Natural killer cell (primary cell): ENCODE measurements at regions not wholly inside any gene's neighbourhood (a gene's known extent, or its start where the extent isn't known, plus 50 kb on each side); places are given as distances from the start of the nearest gene placed in this dataset.
"Not testable (repeated sequence)": the region's sequence is repeated elsewhere in the genome, so short reads cannot be mapped to it uniquely, and the experiment has no call there.

Source experiments
- ATAC-seq, 3 donors: fragments of 150-1000 bp in 2 of 3; fragments of 200-7000 bp in 1 of 3; cut with Tn5 transposase; 1 replicate in 1 of 3; 2 replicates in 2 of 3; pipeline ENCODE4 v1.10.0; 2021; ENCODE audit warnings: mild to moderate bottlenecking in 2 of 3, moderate library complexity in 2 of 3
- DNase-seq, 2 donors: peaks; one replicate each; pipeline versions ENCODE4 v3.0.0 to v3.0.0-alpha.2; 2013 to 2021; ENCODE audit warnings: mixed read lengths in 1 of 2
- H3K27ac ChIP-seq: one replicate; pipeline ENCODE4 v1.5.1; 2013; ENCODE audit warnings: mild to moderate bottlenecking, low read length
- H3K27me3 ChIP-seq: one replicate; pipeline ENCODE4 v1.6.1; 2013; ENCODE audit warnings: low read length; ENCODE audit not compliant: control insufficient read depth, insufficient read depth
- H3K36me3 ChIP-seq: one replicate; pipeline ENCODE4 v1.6.1; 2013; ENCODE audit warnings: low read length; ENCODE audit not compliant: control insufficient read depth, insufficient read depth
- H3K4me1 ChIP-seq: one replicate; pipeline ENCODE4 v1.6.1; 2013; ENCODE audit warnings: low read length; ENCODE audit not compliant: control insufficient read depth, insufficient read depth
- H3K4me3 ChIP-seq: one replicate; pipeline ENCODE4 v1.5.1; 2013; ENCODE audit warnings: low read length
- H3K9me3 ChIP-seq: one replicate; pipeline ENCODE4 v1.6.1; 2013; ENCODE audit warnings: low read length; ENCODE audit not compliant: control insufficient read depth, insufficient read depth
- H3K27ac Mint-ChIP-seq, 2 donors: one replicate each; pipeline ENCODE4 v1.8.0; 2022; ENCODE audit warnings: mild to moderate bottlenecking in 2 of 2, mixed read lengths in 2 of 2, moderate library complexity in 1 of 2
- H3K27me3 Mint-ChIP-seq, 2 donors: one replicate each; pipeline ENCODE4 v1.8.0; 2022; ENCODE audit warnings: low read depth in 2 of 2, mixed read lengths in 2 of 2
- H3K36me3 Mint-ChIP-seq: one replicate; pipeline ENCODE4 v1.8.0; 2022; ENCODE audit warnings: mixed read lengths
- H3K4me1 Mint-ChIP-seq, 2 donors: one replicate each; pipeline ENCODE4 v1.8.0; 2022; ENCODE audit warnings: mixed read lengths in 2 of 2
- H3K4me3 Mint-ChIP-seq: one replicate; pipeline ENCODE4 v1.8.0; 2022; ENCODE audit warnings: mild to moderate bottlenecking, moderate library complexity, mixed read lengths
- H3K9me3 Mint-ChIP-seq, 2 donors: one replicate each; pipeline ENCODE4 v1.8.0; 2022; ENCODE audit warnings: mixed read lengths in 2 of 2
- WGBS: methylation state at CpG from one replicate; pipeline ENCODE4 v1.1.7; 2013; ENCODE audit warnings: missing lambda C conversion rate; ENCODE audit not compliant: insufficient coverage; 5-methylcytosine and 5-hydroxymethylcytosine counted together
- intact Hi-C: fragments of 100-400 bp; cut with micrococcal nuclease; formaldehyde crosslinking; loops from one replicate; pipeline ENCODE4 v1.14.2; 2022
- TF ChIP-seq, protein P1 (sequence below): fragments of 200-600 bp; IDR thresholded peaks from one replicate; pipeline ENCODE4 v1.8.0; 2022; ENCODE audit warnings: antibody characterized with exemption

- H3K4me3 Mint-ChIP-seq: no peak overlapping the region
- DNase-seq (no peak), ATAC-seq (no peak)
- H3K9me3 ChIP-seq: no peaks in the 10 kb centered on the region
- H3K27ac Mint-ChIP-seq: no peak overlapping the region
- H3K27ac ChIP-seq: no peak overlapping the region
- H3K27me3 Mint-ChIP-seq: peaks cover 0 to 8% of the 10 kb centered on the region in 2 donors
- 95% methylated on average over 9 of the region's 9 CpGs for WGBS
- H3K4me1 Mint-ChIP-seq: no peaks in the 10 kb centered on the region
- TF ChIP-seq, protein P1, sequence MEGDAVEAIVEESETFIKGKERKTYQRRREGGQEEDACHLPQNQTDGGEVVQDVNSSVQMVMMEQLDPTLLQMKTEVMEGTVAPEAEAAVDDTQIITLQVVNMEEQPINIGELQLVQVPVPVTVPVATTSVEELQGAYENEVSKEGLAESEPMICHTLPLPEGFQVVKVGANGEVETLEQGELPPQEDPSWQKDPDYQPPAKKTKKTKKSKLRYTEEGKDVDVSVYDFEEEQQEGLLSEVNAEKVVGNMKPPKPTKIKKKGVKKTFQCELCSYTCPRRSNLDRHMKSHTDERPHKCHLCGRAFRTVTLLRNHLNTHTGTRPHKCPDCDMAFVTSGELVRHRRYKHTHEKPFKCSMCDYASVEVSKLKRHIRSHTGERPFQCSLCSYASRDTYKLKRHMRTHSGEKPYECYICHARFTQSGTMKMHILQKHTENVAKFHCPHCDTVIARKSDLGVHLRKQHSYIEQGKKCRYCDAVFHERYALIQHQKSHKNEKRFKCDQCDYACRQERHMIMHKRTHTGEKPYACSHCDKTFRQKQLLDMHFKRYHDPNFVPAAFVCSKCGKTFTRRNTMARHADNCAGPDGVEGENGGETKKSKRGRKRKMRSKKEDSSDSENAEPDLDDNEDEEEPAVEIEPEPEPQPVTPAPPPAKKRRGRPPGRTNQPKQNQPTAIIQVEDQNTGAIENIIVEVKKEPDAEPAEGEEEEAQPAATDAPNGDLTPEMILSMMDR: no peak
- H3K9me3 Mint-ChIP-seq: peaks cover 0 to 2% of the 10 kb centered on the region in 2 donors
- H3K4me1 ChIP-seq: no peaks in the 10 kb centered on the region
- H3K36me3 ChIP-seq: no peaks in the 10 kb centered on the region
- H3K27me3 ChIP-seq: no peaks in the 10 kb centered on the region
- intact Hi-C loops: no loop called here
- no peaks in the 10 kb centered on the region for H3K36me3 Mint-ChIP-seq
- H3K4me3 ChIP-seq: no peak overlapping the region
These were observed 105.0 kb downstream of the MFAP3L start for GRCh38 chr4:169921237-169921636.

- H3K36me3 Mint-ChIP-seq, H3K27ac Mint-ChIP-seq, H3K4me1 ChIP-seq, H3K27me3 ChIP-seq, intact Hi-C loops, H3K4me1 Mint-ChIP-seq, H3K4me3 Mint-ChIP-seq, H3K36me3 ChIP-seq, DNase-seq, H3K9me3 Mint-ChIP-seq, H3K27ac ChIP-seq, H3K4me3 ChIP-seq, ATAC-seq, H3K9me3 ChIP-seq, H3K27me3 Mint-ChIP-seq: not testable (repeated sequence)
- WGBS: 83% methylated on average over 12 of the region's 12 CpGs
These were observed 106.7 kb downstream of the MFAP3L start for GRCh38 chr4:169919194-169920124.

GRCh38 chr4:169915545-169915944 lies 110.7 kb downstream of the MFAP3L start:
- no peak overlapping the region for H3K27ac ChIP-seq
- Mint-ChIP-seq H3K4me3 (no peak overlapping the region), H3K27me3 (no peaks in the 10 kb centered on the region), H3K36me3 (no peaks in the 10 kb centered on the region), H3K4me1 (no peaks in the 10 kb centered on the region), H3K9me3 (peaks cover 0 to 2% of the 10 kb centered on the region in 2 donors), H3K27ac (no peak overlapping the region)
- DNase-seq: no peak
- intact Hi-C loops: no loop called here
- WGBS: 89% methylated on average over 4 of the region's 5 CpGs
- ATAC-seq: no peak
- no peaks in the 10 kb centered on the region for H3K4me1 ChIP-seq
- H3K36me3 ChIP-seq: no peaks in the 10 kb centered on the region
- TF ChIP-seq, protein P1: no peak
- no peak overlapping the region for H3K4me3 ChIP-seq
- no peaks in the 10 kb centered on the region for H3K27me3 ChIP-seq
- H3K9me3 ChIP-seq: no peaks in the 10 kb centered on the region

DNA sequence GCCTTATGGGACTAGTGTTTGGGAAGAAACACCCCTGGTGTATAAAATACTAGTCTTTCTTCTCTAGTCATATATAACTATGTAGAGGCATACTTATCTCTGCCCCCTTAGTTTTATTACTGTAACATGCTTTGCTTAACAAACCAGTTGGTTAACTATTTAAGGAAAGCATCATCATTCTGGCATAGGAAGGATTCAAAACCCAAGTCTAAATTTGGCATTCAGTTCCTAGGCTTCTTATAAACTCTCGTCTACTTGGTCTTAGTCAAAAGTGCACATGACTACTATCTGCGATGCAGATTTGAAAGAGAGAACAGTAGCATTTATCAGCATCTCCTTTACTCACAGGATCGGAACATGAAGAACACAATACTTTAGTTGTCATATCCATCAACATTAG lies 111.3 kb downstream of the MFAP3L start:
- intact Hi-C loops: no loop called here
- DNase-seq (no peak), ATAC-seq (no peak)
- TF ChIP-seq, protein P1: no peak
- Mint-ChIP-seq H3K27ac (no peak overlapping the region), H3K4me1 (no peaks in the 10 kb centered on the region), H3K27me3 (no peaks in the 10 kb centered on the region), H3K36me3 (no peaks in the 10 kb centered on the region), H3K9me3 (peaks cover 0 to 2% of the 10 kb centered on the region in 2 donors), H3K4me3 (no peak overlapping the region)
- WGBS: 97% methylated on average over 3 of the region's 3 CpGs
- H3K36me3 ChIP-seq: no peaks in the 10 kb centered on the region
- H3K27ac ChIP-seq: no peak overlapping the region
- H3K9me3 ChIP-seq: no peaks in the 10 kb centered on the region
- no peaks in the 10 kb centered on the region for H3K27me3 ChIP-seq
- no peaks in the 10 kb centered on the region for H3K4me1 ChIP-seq
- no peak overlapping the region for H3K4me3 ChIP-seq
